Stimulated activated CD8-positive, alpha-beta memory T cell treated with anti-CD3 and anti-CD28 coated beads, Interleukin-12 subunit alpha, Interleukin-12 subunit beta, amount 100 ng/mL, for 1 hour (primary cell): ENCODE measurements at regions not wholly inside any gene's neighbourhood (a gene's known extent, or its start where the extent isn't known, plus 50 kb on each side); places are given as distances from the start of the nearest gene placed in this dataset.

Experiments
- DNase-seq: peaks from one replicate; pipeline ENCODE4 v3.0.0-alpha.2; 2020; ENCODE audit warnings: low read depth

GRCh38 chr9:7871977-7872730 is 72.6 kb upstream of the DMAC1 start:
- no peak for DNase-seq

- no peak for DNase-seq
Measured at GRCh38 chr9:7869340-7869739, 69.8 kb upstream of the DMAC1 start.

- no peak for DNase-seq
Measured at GRCh38 chr9:7862170-7862569, 62.6 kb upstream of the DMAC1 start.

GRCh38 chr9:7861086-7861485 is 61.5 kb upstream of the DMAC1 start:
- DNase-seq = no peak

- no peak for DNase-seq
Measured at GRCh38 chr9:7860335-7860709, 60.7 kb upstream of the DMAC1 start.

- DNase-seq = no peak
Measured at GRCh38 chr9:7859701-7860334, 60.2 kb upstream of the DMAC1 start.

- no peak for DNase-seq
Measured at GRCh38 chr9:7858166-7858565, 58.6 kb upstream of the DMAC1 start.

- DNase-seq = no peak
Measured at GRCh38 chr9:7854763-7855162, 55.2 kb upstream of the DMAC1 start.
